Sigmoid colon (tissue), 6 donors: ENCODE measurements at regions not wholly inside any gene's neighbourhood (a gene's known extent, or its start where the extent isn't known, plus 50 kb on each side); places are given as distances from the start of the nearest gene placed in this dataset.

Source experiments
- DNase-seq: peaks from one replicate; pipeline ENCODE4 v3.0.0-alpha.2; 2019
- H3K27ac ChIP-seq, 4 donors: fragments of 200-600 bp; sonication (generic); one replicate each; pipeline ENCODE4 v1.5.1; 2016 to 2019; ENCODE audit warnings: mild to moderate bottlenecking in 1 of 4
- H3K27me3 ChIP-seq, 3 donors: fragments of 200-600 bp; sonication (generic); one replicate each; pipeline ENCODE4 v1.5.1; 2019; ENCODE audit warnings: mild to moderate bottlenecking in 1 of 3
- H3K36me3 ChIP-seq, 4 donors: fragments of 200-600 bp; sonication (generic); one replicate each; pipeline ENCODE4 v1.5.1; 2016 to 2019
- H3K4me1 ChIP-seq, 4 donors: fragments of 200-600 bp; sonication (generic); one replicate each; pipeline ENCODE4 v1.5.1; 2017 to 2019
- H3K4me3 ChIP-seq, 4 donors: fragments of 200-600 bp; sonication (generic); one replicate each; pipeline ENCODE4 v1.5.1; 2017 to 2019; ENCODE audit warnings: mild to moderate bottlenecking in 2 of 4, moderate library complexity in 1 of 4
- H3K9me3 ChIP-seq, 4 donors: fragments of 200-600 bp in 3 of 4; sonication (generic) in 3 of 4; one replicate each; pipeline versions ENCODE4 v1.5.1 to v1.6.1; 2013 to 2019
- CTCF ChIP-seq, 4 experiments: fragments of 450-650 bp in 3 of 4; fragments of 200-600 bp in 1 of 4; IDR thresholded peaks; one replicate each; pipeline ENCODE4 v1.5.1; 2016 to 2019; ENCODE audit warnings: antibody characterized with exemption in 4 of 4, mild to moderate bottlenecking in 3 of 4, moderate library complexity in 2 of 4
- EP300 ChIP-seq, 4 donors: sonication (generic); formaldehyde crosslinking; IDR thresholded peaks; one replicate each; pipeline ENCODE4 v1.6.1; 2017; ENCODE audit warnings: antibody characterized with exemption in 4 of 4
- POLR2A ChIP-seq, 2 donors: fragments of 450-650 bp; IDR thresholded peaks; one replicate each; pipeline ENCODE4 v1.6.1; 2016; ENCODE audit warnings: antibody characterized with exemption in 2 of 2, mild to moderate bottlenecking in 2 of 2, moderate library complexity in 2 of 2
- POLR2AphosphoS5 ChIP-seq, 4 donors: sonication (generic); formaldehyde crosslinking; IDR thresholded peaks; one replicate each; pipeline ENCODE4 v1.6.1; 2017; ENCODE audit warnings: antibody characterized with exemption in 4 of 4
- WGBS, 2 donors: extraction: QIAGEN DNeasy Blood & Tissue Kit; methylation state at CpG; one replicate each; pipeline ENCODE4 v1.1.7; 2013; 5-methylcytosine and 5-hydroxymethylcytosine counted together
- intact Hi-C: fragments of 100-400 bp; cut with DNase I; formaldehyde crosslinking; loops from one replicate; pipeline ENCODE4 v1.15.1; 2023
- donor health status: healthy with polysubstance abuse.
- donor health status: healthy.

GRCh38 chr5:155088811-155089210 is 75.3 kb downstream of the KIF4B start:
- DNase-seq: no peak
- peaks cover 0 to 42% (median 32%) of the 10 kb centered on the region in 4 donors for H3K4me1 ChIP-seq
- intact Hi-C loops: no loop called here
- 91 to 93% methylated on average over 2 of the region's 2 CpGs for WGBS, 2 donors
- H3K4me3 ChIP-seq: no peak overlapping the region
- no peaks in the 10 kb centered on the region for H3K27me3 ChIP-seq
- no peak overlapping the region for H3K27ac ChIP-seq
- TF ChIP-seq CTCF (IDR thresholded peaks at IDR 0.05): no peak
- no peak for TF ChIP-seq POLR2A (IDR thresholded peaks at IDR 0.05)
- TF ChIP-seq POLR2AphosphoS5 (IDR thresholded peaks at IDR 0.05): no peak
- TF ChIP-seq EP300 (IDR thresholded peaks at IDR 0.05): no peak
- no peaks in the 10 kb centered on the region for H3K36me3 ChIP-seq
- H3K9me3 ChIP-seq: no peaks in the 10 kb centered on the region

- no peaks in the 10 kb centered on the region for H3K27me3 ChIP-seq
- no peak for DNase-seq
- no peak overlapping the region for H3K4me3 ChIP-seq
- no peak for TF ChIP-seq CTCF (IDR thresholded peaks at IDR 0.05)
- no peak for TF ChIP-seq EP300 (IDR thresholded peaks at IDR 0.05)
- no peak for TF ChIP-seq POLR2A (IDR thresholded peaks at IDR 0.05)
- TF ChIP-seq POLR2AphosphoS5 (IDR thresholded peaks at IDR 0.05): no peak
- intact Hi-C loops: no loop called here
- H3K27ac ChIP-seq: no peak overlapping the region
- H3K36me3 ChIP-seq: no peaks in the 10 kb centered on the region
- WGBS, 2 donors: 85 to 86% methylated on average over 1 of the region's 1 CpG
- no peaks in the 10 kb centered on the region for H3K9me3 ChIP-seq
- H3K4me1 ChIP-seq: peaks cover 0 to 43% (median 35%) of the 10 kb centered on the region in 4 donors
Measured at GRCh38 chr5:155089643-155090042, 76.1 kb downstream of the KIF4B start.

GRCh38 chr5:155091063-155091648 is 77.6 kb downstream of the KIF4B start:
- H3K4me3 ChIP-seq: no peak overlapping the region
- H3K4me1 ChIP-seq: peaks cover 0 to 47% (median 38%) of the 10 kb centered on the region in 4 donors
- H3K9me3 ChIP-seq: no peaks in the 10 kb centered on the region
- no peak for DNase-seq
- no peak for TF ChIP-seq EP300 (IDR thresholded peaks at IDR 0.05)
- TF ChIP-seq POLR2AphosphoS5 (IDR thresholded peaks at IDR 0.05): no peak
- TF ChIP-seq CTCF (IDR thresholded peaks at IDR 0.05): no peak
- TF ChIP-seq POLR2A (IDR thresholded peaks at IDR 0.05): no peak
- peak overlapping the region in 2 of 4 donors; percentile 31 to 40 for H3K27ac ChIP-seq
- 63 to 66% methylated on average over 2 of the region's 2 CpGs for WGBS, 2 donors
- intact Hi-C loops: no loop called here
- H3K36me3 ChIP-seq: no peaks in the 10 kb centered on the region
- H3K27me3 ChIP-seq: no peaks in the 10 kb centered on the region

- DNase-seq: no peak
- intact Hi-C loops: no loop called here
- peak overlapping the region in 2 of 4 donors; percentile 31 to 40 for H3K27ac ChIP-seq
- H3K4me1 ChIP-seq: peaks cover 0 to 47% (median 38%) of the 10 kb centered on the region in 4 donors
- H3K27me3 ChIP-seq: no peaks in the 10 kb centered on the region
- 71 to 85% methylated on average over 2 of the region's 2 CpGs for WGBS, 2 donors
- H3K36me3 ChIP-seq: no peaks in the 10 kb centered on the region
- TF ChIP-seq POLR2A (IDR thresholded peaks at IDR 0.05): no peak
- TF ChIP-seq POLR2AphosphoS5 (IDR thresholded peaks at IDR 0.05): no peak
- no peak for TF ChIP-seq EP300 (IDR thresholded peaks at IDR 0.05)
- TF ChIP-seq CTCF (IDR thresholded peaks at IDR 0.05): no peak
- no peak overlapping the region for H3K4me3 ChIP-seq
- no peaks in the 10 kb centered on the region for H3K9me3 ChIP-seq
Measured at GRCh38 chr5:155091768-155092717, 78.5 kb downstream of the KIF4B start.
